Activated naive CD4-positive, alpha-beta T cell treated with anti-CD3 and anti-CD28 coated beads for 36 hours (primary cell): ENCODE measurements at regions not wholly inside any gene's neighbourhood (a gene's known extent, or its start where the extent isn't known, plus 50 kb on each side); places are given as distances from the start of the nearest gene placed in this dataset.

ENCODE experiments used
- CTCF ChIA-PET: fragments of 350-600 bp; sonication (Branson Sonifier 250); formaldehyde crosslinking; loops from one replicate; lab custom pipeline; 2021; ENCODE audit warnings: antibody characterized with exemption; lab: Charles Lee
- DNase-seq: peaks from one replicate; pipeline ENCODE4 v3.0.0-alpha.2; 2020
- H3K27ac Mint-ChIP-seq: one replicate; pipeline ENCODE4 v1.8.0; 2021; ENCODE audit warnings: mild to moderate bottlenecking, mixed read lengths
- H3K27me3 Mint-ChIP-seq: one replicate; pipeline ENCODE4 v1.8.0; 2021; ENCODE audit warnings: low read depth, mixed read lengths
- H3K36me3 Mint-ChIP-seq: one replicate; pipeline ENCODE4 v1.8.0; 2021; ENCODE audit warnings: low read depth, mixed read lengths
- H3K4me1 Mint-ChIP-seq: one replicate; pipeline ENCODE4 v1.8.0; 2021; ENCODE audit warnings: low read depth, mixed read lengths
- H3K4me3 Mint-ChIP-seq: one replicate; pipeline ENCODE4 v1.8.0; 2021; ENCODE audit warnings: mild to moderate bottlenecking, moderate library complexity, mixed read lengths
- H3K9me3 Mint-ChIP-seq: one replicate; pipeline ENCODE4 v1.8.0; 2021; ENCODE audit warnings: mixed read lengths
- intact Hi-C: fragments of 100-400 bp; cut with micrococcal nuclease; formaldehyde crosslinking; loops from one replicate; pipeline ENCODE4 v1.15.1; 2023

GRCh38 chr6:79864421-79864820, 82.9 kb downstream of the ELOVL4 start:
- no peaks in the 10 kb centered on the region for H3K36me3 Mint-ChIP-seq
- H3K4me3 Mint-ChIP-seq: no peak overlapping the region
- CTCF ChIA-PET: interaction anchor here (0.9 to 1.0 kb wide), 2 partner anchors 103 to 294 kb away, joined by 3 read pairs; no protein-coding TSS in a partner anchor
- H3K4me1 Mint-ChIP-seq: no peaks in the 10 kb centered on the region
- no peak overlapping the region for H3K27ac Mint-ChIP-seq
- peaks cover 2% of the 10 kb centered on the region for H3K27me3 Mint-ChIP-seq
- intact Hi-C loops: loop anchor here (10.0 kb wide), 1 partner anchor 1000 kb away; the partner anchor contains the start of gene IRAK1BP1
- no peak for DNase-seq
- no peaks in the 10 kb centered on the region for H3K9me3 Mint-ChIP-seq

GRCh38 chr6:79864001-79864400, 83.4 kb downstream of the ELOVL4 start:
- intact Hi-C loops: loop anchor here (10.0 kb wide), 1 partner anchor 999 kb away; the partner anchor contains the start of gene IRAK1BP1
- CTCF ChIA-PET: no interaction called here
- Mint-ChIP-seq H3K4me3 (no peak overlapping the region), H3K36me3 (no peaks in the 10 kb centered on the region), H3K9me3 (no peaks in the 10 kb centered on the region), H3K27me3 (peaks cover 2% of the 10 kb centered on the region), H3K27ac (no peak overlapping the region), H3K4me1 (no peaks in the 10 kb centered on the region)
- DNase-seq: no peak

GRCh38 chr6:79863566-79863965, 83.8 kb downstream of the ELOVL4 start:
- Mint-ChIP-seq H3K27ac (no peak overlapping the region), H3K4me1 (no peaks in the 10 kb centered on the region), H3K9me3 (no peaks in the 10 kb centered on the region), H3K36me3 (no peaks in the 10 kb centered on the region), H3K27me3 (peaks cover 2% of the 10 kb centered on the region), H3K4me3 (no peak overlapping the region)
- no peak for DNase-seq
- CTCF ChIA-PET: interaction anchor here (0.6 kb wide), 1 partner anchor 301 kb away, joined by 3 read pairs; no protein-coding TSS in a partner anchor
- intact Hi-C loops: loop anchor here (10.0 kb wide), 1 partner anchor 999 kb away; the partner anchor contains the start of gene IRAK1BP1

DNA sequence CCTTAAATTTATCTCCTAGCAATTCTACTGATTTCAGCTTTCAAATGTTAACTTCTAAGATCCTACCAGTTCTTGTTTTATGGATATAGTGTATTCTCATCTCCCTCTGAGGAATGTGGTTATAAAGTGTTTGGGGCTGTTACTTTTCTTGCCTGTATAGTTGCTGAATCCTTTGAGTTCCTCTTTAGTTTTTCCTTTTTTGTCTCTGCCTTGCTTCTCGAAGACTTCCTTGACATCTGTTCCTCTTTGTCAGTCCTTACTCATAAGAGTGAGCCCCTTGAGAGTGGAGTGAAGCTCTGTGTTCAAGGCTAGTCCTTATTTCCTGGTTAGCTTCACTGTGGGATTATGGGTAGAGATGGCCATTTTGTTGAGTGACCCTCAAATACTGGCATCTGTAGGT, 84.6 kb downstream of the ELOVL4 start:
- peaks cover 2% of the 10 kb centered on the region for H3K27me3 Mint-ChIP-seq
- DNase-seq: no peak
- intact Hi-C loops: loop anchor here (10.0 kb wide), 1 partner anchor 998 kb away; the partner anchor contains the start of gene IRAK1BP1
- no peak overlapping the region for H3K27ac Mint-ChIP-seq
- no peak overlapping the region for H3K4me3 Mint-ChIP-seq
- no peaks in the 10 kb centered on the region for H3K9me3 Mint-ChIP-seq
- H3K4me1 Mint-ChIP-seq: no peaks in the 10 kb centered on the region
- CTCF ChIA-PET: interaction anchor here (0.6 kb wide), 1 partner anchor 300 kb away, joined by 3 read pairs; no protein-coding TSS in a partner anchor
- no peaks in the 10 kb centered on the region for H3K36me3 Mint-ChIP-seq

GRCh38 chr6:79862126-79862525, 85.2 kb downstream of the ELOVL4 start:
- CTCF ChIA-PET: no interaction called here

GRCh38 chr6:79861023-79861422, 86.3 kb downstream of the ELOVL4 start:
- CTCF ChIA-PET: interaction anchor here (2.1 kb wide), 1 partner anchor 9 kb away, joined by 7 read pairs; no protein-coding TSS in a partner anchor
- H3K36me3 Mint-ChIP-seq: no peaks in the 10 kb centered on the region
- no peak overlapping the region for H3K27ac Mint-ChIP-seq
- H3K4me3 Mint-ChIP-seq: no peak overlapping the region
- intact Hi-C loops: loop anchor here (10.0 kb wide), 1 partner anchor 996 kb away; the partner anchor contains the start of gene IRAK1BP1
- no peaks in the 10 kb centered on the region for H3K4me1 Mint-ChIP-seq
- H3K27me3 Mint-ChIP-seq: peaks cover 2% of the 10 kb centered on the region
- no peak for DNase-seq
- no peaks in the 10 kb centered on the region for H3K9me3 Mint-ChIP-seq

More at GRCh38 chr6:79862126-79862525, 85.2 kb downstream of the ELOVL4 start:
- H3K4me3 Mint-ChIP-seq: no peak overlapping the region
- no peak overlapping the region for H3K27ac Mint-ChIP-seq
- no peaks in the 10 kb centered on the region for H3K9me3 Mint-ChIP-seq
- no peaks in the 10 kb centered on the region for H3K36me3 Mint-ChIP-seq
- intact Hi-C loops: loop anchor here (10.0 kb wide), 1 partner anchor 997 kb away; the partner anchor contains the start of gene IRAK1BP1
- DNase-seq: no peak
- no peaks in the 10 kb centered on the region for H3K4me1 Mint-ChIP-seq
- peaks cover 2% of the 10 kb centered on the region for H3K27me3 Mint-ChIP-seq

GRCh38 chr6:79847426-79847825, 99.9 kb downstream of the ELOVL4 start:
- CTCF ChIA-PET: interaction anchor here (0.6 kb wide), 1 partner anchor 13 kb away, joined by 4 read pairs; no protein-coding TSS in a partner anchor
- Mint-ChIP-seq H3K9me3 (no peaks in the 10 kb centered on the region), H3K36me3 (no peaks in the 10 kb centered on the region), H3K27me3 (peaks cover 19% of the 10 kb centered on the region), H3K27ac (no peak overlapping the region), H3K4me1 (no peaks in the 10 kb centered on the region), H3K4me3 (no peak overlapping the region)
- no peak for DNase-seq
- intact Hi-C loops: no loop called here

DNA sequence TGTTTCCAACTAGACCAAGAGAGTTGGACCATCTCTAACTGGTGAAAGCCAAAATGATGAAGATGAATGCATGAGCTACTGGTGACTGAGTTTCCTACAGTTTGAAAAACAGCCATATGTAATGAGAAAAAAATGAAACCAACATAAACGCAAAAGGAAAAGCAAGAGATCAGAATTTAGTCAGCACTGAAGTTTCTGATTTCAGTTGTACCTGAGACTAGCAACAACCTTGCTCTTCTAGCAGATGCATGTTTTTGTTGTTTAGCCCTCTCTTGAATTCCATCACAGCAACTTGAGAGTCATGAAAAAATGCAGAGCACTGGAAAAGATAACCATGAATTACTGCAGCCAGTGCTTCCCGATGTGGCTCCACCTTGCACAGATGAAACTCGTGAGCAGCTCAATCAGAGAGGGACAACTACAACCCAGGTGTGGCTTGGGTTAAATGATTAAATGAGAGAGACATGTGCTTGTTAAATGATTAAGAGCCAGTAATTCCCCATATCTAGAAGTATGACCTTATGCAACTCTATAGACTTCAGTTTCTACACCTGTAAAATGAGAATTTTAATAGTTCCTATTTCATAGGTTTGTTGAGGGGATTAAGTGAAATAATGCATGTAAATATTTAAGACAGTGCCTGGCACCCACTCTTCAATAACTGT, 104.8 kb downstream of the ELOVL4 start:
- no peak overlapping the region for H3K4me3 Mint-ChIP-seq
- H3K9me3 Mint-ChIP-seq: no peaks in the 10 kb centered on the region
- H3K27me3 Mint-ChIP-seq: peaks cover 16% of the 10 kb centered on the region
- DNase-seq: no peak
- H3K27ac Mint-ChIP-seq: no peak overlapping the region
- CTCF ChIA-PET: interaction anchor here (1.6 kb wide), 1 partner anchor 26 kb away, joined by 9 read pairs; no protein-coding TSS in a partner anchor
- no peaks in the 10 kb centered on the region for H3K36me3 Mint-ChIP-seq
- intact Hi-C loops: no loop called here
- H3K4me1 Mint-ChIP-seq: no peaks in the 10 kb centered on the region

DNA sequence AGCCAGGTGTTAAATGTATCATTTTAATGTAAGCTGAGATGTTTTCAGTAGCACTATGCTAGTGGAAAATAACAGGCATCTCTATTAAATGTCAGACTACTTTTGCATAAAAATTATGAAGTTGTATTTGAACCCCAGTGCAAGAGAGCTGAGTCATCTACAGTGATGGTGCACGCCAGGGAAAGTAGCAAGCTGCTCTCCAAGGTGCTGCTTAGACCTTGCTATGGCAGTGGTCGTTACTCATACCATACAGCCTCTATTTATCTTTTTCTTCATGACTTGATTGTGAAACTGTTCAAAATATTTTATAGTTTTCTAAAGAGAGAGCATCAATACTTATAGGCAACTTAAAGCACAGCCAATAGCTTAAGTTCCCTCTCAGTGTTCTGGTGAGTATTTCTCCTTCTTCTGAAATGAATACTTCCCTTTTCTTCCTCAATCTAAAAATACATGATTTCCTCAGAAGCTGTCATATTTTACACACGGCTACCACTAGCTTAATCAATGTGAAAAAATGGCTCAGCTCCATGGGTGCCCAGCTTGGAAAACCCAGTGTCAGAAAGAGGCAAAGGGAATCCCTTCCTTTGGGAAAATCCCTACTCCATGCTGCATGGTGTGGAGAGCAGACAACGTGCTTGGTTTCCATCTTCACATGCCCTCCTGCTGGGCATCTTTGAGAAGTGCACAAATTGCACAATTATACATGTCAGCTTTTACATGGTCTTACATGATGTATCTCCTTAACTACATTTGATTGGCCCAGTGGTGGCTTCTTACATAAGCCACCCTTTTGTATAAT, 105.6 kb downstream of the ELOVL4 start:
- CTCF ChIA-PET: interaction anchor here (1.6 kb wide), 1 partner anchor 27 kb away, joined by 9 read pairs; no protein-coding TSS in a partner anchor
- peak; percentile 26 for DNase-seq
- H3K27me3 Mint-ChIP-seq: peaks cover 19% of the 10 kb centered on the region

DNA sequence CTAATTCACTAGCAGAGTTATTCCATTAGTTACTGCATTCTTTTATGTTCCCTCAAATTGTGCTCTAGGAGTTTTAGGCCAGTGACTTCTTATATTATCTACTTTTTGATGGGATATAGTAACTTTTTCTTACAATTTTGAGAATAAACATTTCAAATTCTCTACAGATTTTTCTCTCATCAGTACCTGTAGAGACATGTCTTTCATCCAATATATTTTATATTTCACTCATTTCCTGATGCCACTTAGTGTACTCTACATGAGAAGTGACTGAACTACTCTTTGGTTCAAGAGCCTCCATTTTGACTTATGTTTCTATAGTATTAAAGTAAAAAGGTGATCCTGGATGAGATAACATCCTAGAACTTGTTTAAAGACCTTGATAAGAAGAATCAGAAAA, 108.5 kb downstream of the ELOVL4 start:
- Mint-ChIP-seq H3K4me1 (no peaks in the 10 kb centered on the region), H3K9me3 (no peaks in the 10 kb centered on the region), H3K27ac (no peak overlapping the region), H3K27me3 (peaks cover 18% of the 10 kb centered on the region), H3K36me3 (no peaks in the 10 kb centered on the region), H3K4me3 (no peak overlapping the region)
- CTCF ChIA-PET: no interaction called here
- intact Hi-C loops: no loop called here
- no peak for DNase-seq

More for the DNA sequence above, 105.6 kb downstream of the ELOVL4 start:
- H3K9me3 Mint-ChIP-seq: no peaks in the 10 kb centered on the region
- intact Hi-C loops: no loop called here
- no peak overlapping the region for H3K4me3 Mint-ChIP-seq
- no peak overlapping the region for H3K27ac Mint-ChIP-seq
- H3K36me3 Mint-ChIP-seq: no peaks in the 10 kb centered on the region
- H3K4me1 Mint-ChIP-seq: no peaks in the 10 kb centered on the region

GRCh38 chr6:79833964-79834284, 113.4 kb downstream of the ELOVL4 start:
- H3K9me3 Mint-ChIP-seq: no peaks in the 10 kb centered on the region
- intact Hi-C loops: no loop called here

More at GRCh38 chr6:79833964-79834284, 113.4 kb downstream of the ELOVL4 start:
- H3K36me3 Mint-ChIP-seq: no peaks in the 10 kb centered on the region
- no peak overlapping the region for H3K4me3 Mint-ChIP-seq
- DNase-seq: no peak
- no peaks in the 10 kb centered on the region for H3K4me1 Mint-ChIP-seq
- CTCF ChIA-PET: interaction anchor here (0.7 to 1.1 kb wide), 2 partner anchors 14 to 56 kb away, joined by 4 read pairs; no protein-coding TSS in a partner anchor
- H3K27ac Mint-ChIP-seq: no peak overlapping the region
- H3K27me3 Mint-ChIP-seq: peaks cover 13% of the 10 kb centered on the region
